Hematopoietic multipotent progenitor cell treated with erythropoietin and hydrocortisone succinate and interleukin-3 and kit ligand, for 17 days (in vitro differentiated cells): ENCODE measurements at regions not wholly inside any gene's neighbourhood (a gene's known extent, or its start where the extent isn't known, plus 50 kb on each side); places are given as distances from the start of the nearest gene placed in this dataset.
"Not testable (repeated sequence)": the region's sequence is repeated elsewhere in the genome, so short reads cannot be mapped to it uniquely, and the experiment has no call there.

Experiments used
- DNase-seq: peaks from one replicate; pipeline ENCODE4 v3.0.0-alpha.2; 2015; ENCODE audit warnings: low spot score

DNA sequence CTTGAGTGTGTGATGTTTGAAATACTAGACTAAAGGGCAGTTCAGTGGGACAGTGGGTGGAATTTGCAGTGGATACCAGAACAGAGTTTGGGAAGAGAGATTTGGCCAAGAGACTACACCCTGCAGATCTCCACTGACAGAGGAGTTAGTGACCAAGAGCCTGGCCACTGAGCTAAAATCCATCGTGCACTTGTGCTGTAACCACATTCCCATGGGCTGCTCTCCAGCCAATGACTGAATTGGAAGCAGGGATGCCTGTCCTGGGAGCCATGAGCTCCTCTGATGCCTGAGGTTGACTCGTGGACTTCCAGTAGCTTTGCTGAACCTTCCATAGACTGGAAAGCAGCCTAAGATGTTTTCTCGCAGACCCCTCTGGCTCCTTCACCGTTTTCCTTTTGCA lies 296.1 kb downstream of the TRIML1 start:
- no peak for DNase-seq

GRCh38 chr4:188437535-188437934 lies 298.3 kb downstream of the TRIML1 start:
- no peak for DNase-seq

GRCh38 chr4:188438391-188438824 lies 299.2 kb downstream of the TRIML1 start:
- not testable (repeated sequence) for DNase-seq

- no peak for DNase-seq
Measured at GRCh38 chr4:188439641-188440311, 300.5 kb downstream of the TRIML1 start.

- no peak for DNase-seq
Measured at GRCh38 chr4:188444500-188444899, 305.3 kb downstream of the TRIML1 start.

DNA sequence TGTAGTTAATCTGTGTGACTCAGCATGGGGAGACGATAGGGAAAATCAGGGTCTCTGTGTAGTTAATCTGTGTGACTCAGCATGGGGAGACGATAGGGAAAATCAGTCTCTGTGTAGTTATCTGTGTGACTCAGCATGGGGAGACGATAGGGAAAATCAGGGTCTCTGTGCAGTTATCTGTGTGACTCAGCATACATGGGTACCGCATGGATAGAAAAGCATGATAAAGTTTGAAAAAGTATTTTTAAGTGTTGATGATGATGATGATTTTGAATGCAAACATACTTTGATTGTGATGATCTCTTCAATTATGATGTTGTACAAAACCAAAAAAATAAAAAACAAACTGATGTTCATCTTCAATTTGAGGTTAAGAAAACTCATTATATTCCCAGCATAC lies 309.8 kb downstream of the TRIML1 start:
- DNase-seq = not testable (repeated sequence)

DNA sequence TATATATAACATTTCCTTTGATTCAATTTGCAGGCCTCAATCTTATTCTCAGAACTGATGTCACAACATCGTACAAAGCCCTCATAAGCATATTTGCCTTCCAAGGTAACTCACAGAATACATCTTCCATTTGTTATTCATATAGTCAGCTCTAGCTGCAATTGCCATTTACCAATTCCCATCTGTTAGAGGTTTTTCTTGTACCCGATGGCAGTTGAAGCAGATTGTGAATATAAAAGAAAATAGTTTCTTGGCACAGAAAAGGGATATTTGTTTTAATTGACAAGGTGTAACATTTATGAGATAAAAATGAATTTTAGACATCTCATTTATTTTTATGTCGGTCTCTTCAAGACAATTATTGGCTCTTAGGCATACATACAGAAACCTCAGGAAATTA lies 311.3 kb downstream of the TRIML1 start:
- DNase-seq = no peak

- DNase-seq = no peak
Measured at GRCh38 chr4:188452097-188452496, 312.9 kb downstream of the TRIML1 start.

DNA sequence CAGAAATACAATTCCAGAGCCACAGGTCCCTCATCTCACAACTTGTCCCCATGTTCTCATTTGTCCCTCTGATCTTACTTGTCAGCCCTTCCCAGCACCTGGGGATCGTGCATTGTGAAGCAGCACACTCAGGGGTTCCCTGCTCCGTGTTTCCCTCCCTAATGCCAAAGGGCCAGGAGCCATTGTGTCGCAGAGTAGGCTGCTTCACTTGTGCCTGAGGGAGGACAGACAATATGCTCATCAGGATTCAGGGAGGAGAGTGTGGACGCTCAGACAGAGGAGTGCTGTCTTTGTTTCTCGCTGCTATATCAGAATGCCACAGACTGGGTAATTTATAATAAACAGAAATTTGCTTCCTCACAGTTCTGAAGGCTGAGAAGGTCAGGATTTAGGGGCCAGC lies 315.3 kb downstream of the TRIML1 start:
- no peak for DNase-seq

GRCh38 chr4:188455062-188455752 lies 316.0 kb downstream of the TRIML1 start:
- no peak for DNase-seq

DNA sequence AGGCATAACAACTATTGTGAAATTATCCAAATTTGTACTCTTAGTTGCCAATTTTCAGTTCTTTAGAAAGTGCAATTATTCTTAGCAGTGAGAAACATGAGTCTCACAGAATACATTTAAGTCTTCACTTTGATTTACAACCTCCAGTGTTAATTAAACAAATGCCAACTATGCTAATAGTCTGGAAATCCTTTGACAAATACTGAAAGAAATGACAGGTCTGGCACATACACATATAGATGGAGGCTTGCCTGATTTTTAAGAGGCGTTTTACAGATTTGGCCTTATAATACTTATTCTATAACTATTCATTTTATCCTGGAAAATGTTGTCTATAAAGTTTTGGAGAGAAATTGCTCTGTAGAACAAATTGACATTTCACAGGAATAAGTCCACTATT lies 320.1 kb downstream of the TRIML1 start:
- no peak for DNase-seq

DNA sequence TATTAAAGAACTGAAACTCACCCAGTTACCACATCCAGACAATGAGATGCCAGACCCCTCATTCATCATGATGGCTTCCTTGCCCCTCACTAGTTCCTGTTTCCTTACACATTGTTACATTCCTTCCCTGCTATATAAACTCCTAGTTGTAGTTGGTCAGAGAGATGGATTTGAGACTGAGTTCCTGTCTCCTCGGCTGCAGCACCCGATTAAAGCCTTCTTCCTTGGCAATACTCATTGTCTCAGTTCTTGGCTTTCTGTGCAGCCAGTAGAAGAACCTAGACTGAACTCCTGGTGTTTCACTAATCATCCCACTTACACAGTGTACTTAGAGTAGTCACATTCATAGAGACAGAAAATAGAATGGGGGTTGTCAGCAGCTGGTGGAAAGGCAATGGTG lies 324.7 kb downstream of the TRIML1 start:
- no peak for DNase-seq

DNA sequence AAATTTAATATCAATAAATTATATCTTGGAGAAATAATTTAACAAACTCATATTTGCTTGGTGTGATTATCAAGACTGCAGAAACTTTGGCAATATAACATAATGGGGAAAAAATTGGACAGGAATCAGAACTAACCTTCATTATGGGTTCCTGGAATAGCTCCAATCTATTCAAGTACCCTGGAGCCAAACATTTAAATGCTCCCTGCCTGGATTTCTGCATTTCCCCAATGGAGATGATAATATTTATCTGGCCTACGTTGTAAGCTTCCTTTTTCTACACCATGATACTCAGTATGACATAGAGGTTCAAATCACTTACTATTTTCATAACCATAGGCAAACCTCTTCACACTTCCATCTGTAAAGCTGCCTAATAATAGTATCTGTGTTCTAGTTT lies 326.8 kb downstream of the TRIML1 start:
- DNase-seq = no peak

GRCh38 chr4:188484256-188484655 lies 345.0 kb downstream of the TRIML1 start:
- DNase-seq = no peak

GRCh38 chr4:188485906-188486305 lies 346.7 kb downstream of the TRIML1 start:
- DNase-seq = no peak

DNA sequence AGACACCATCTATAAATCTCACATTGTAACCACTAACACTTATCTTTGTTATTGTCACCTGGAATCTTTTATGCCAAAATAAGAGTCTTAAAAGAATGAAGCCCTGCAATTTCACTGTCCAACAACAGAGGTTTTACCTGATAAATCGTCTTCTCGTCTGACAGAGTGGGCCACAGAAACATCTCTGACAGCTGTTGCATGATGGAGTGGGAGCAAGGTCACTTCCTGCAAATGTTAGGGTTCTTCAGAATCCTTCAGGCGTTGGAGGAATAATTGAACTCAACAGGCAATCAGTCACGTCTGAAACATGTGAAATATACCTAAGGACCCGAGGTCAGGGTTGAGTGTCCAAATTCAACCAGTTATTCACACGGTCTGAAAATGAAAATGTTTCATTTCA lies 353.6 kb downstream of the TRIML1 start:
- DNase-seq = no peak

DNA sequence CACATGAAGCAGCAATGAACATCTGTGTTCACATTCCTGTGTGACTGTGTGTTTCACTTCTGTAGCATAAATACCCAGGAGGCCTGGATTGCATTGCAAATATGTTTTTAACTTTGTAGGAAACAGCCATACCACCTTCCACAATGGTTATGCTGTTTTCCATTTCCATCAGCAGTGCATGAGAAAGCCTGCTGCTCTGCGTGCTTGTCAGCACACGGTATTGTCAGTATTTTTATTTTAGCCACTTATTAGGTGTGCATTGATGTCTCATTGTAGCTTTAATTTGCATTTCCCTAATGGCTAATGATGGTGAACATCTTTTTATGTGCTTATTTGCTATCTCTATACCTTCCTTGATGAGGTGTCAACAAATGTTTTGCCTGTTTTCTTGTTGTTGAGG lies 355.9 kb downstream of the TRIML1 start:
- DNase-seq = no peak

DNA sequence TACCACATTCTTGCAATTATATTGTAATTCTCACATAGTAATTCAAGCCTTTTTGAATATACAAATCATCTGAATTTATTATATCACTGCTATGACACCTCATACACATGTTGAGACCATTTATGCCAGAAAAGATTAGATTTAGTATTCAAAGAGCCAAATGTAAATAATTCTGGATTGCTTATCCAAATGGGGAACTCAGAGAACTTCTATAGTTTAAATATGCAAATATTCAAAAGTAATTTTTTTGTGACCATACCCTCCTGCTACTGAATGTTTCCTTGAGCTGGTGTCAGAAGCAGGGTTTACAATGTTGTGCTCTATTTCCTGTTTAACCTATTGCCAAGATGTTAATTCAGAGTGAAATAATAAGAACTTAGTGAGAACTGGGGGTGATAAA lies 372.2 kb downstream of the TRIML1 start:
- no peak for DNase-seq

DNA sequence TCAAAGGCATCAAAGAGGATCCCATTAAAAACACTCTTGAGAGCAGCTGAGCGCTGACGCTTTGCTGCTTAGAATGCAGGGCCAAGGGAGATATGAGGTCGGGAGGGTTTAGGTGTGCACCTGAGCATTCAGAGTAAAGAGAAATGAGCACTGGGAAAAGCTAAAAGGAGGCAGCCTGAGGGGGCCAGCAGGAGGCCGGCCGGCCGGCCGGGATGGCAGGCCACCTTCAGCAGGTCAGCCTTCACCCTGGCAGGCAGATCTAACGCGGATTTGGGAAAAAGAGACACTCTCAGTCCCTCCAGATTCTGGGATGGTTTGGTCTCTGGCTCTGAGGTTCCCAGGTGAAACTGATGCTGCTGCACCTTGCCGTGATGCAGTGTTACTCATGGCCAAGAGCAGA lies 393.5 kb downstream of the TRIML1 start:
- DNase-seq = no peak

DNA sequence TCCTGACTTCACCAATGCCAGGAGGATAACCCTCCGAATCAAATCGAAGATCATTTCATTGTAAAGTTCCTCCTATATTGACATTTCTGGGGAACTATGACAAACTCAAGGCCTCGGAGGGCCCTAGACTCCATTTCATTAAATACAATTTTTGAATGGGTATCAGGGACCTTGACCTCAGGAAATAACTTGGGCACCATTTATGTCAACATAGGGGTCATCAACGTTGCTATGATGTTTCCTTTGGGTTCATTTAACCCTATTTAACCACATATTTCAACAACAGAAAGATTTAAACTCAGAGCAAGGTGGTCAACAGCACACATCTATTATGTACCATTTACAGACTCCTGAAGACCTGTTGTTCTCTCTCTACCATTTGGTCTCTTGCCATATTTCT lies 395.1 kb downstream of the TRIML1 start:
- no peak for DNase-seq

GRCh38 chr4:188534917-188535316 lies 395.7 kb downstream of the TRIML1 start:
- no peak for DNase-seq

DNA sequence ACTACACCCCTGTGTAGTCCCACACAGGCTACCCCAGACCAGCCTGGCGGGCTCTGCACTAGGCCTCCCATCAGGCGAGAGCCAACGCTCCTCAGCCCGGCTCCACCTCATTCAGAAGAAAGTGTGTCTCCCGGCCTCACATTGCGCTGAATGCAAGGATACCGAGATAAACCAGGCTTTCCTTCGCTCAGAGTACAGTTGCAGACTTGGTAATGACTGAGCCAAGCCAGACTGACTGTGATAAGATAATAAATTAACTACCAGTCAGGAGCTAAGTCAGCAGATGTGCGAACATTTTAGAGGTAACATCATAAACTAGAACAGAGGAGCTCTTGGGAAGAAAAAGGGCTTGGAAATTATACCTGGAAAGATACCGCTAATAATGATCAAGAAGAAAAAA lies 397.6 kb downstream of the TRIML1 start:
- no peak for DNase-seq

- DNase-seq = no peak
Measured at GRCh38 chr4:188550296-188550695, 411.1 kb downstream of the TRIML1 start.

- no peak for DNase-seq
Measured at GRCh38 chr4:188551156-188551555, 411.9 kb downstream of the TRIML1 start.
